Fibroblast of pulmonary artery (primary cell): ENCODE measurements at regions not wholly inside any gene's neighbourhood (a gene's known extent, or its start where the extent isn't known, plus 50 kb on each side); places are given as distances from the start of the nearest gene placed in this dataset.

ENCODE experiments used
- DNase-seq: peaks from one replicate; pipeline ENCODE4 v3.0.0-alpha.2; 2010; ENCODE audit warnings: low read depth
- H3K4me3 ChIP-seq: replicated peaks from 2 replicates; pipeline ENCODE4 v1.5.1; 2011; ENCODE audit warnings: low read depth, mild to moderate bottlenecking, control low read depth, low read length, moderate library complexity
- CTCF ChIP-seq: IDR thresholded peaks from 2 replicates; pipeline ENCODE4 v1.5.1; 2011; ENCODE audit warnings: mild to moderate bottlenecking, control low read depth, low read length, inconsistent platforms; ENCODE audit errors: missing control alignments

- H3K4me3 ChIP-seq = no peak overlapping the region
- no peak for DNase-seq
- TF ChIP-seq CTCF = no peak
Measured at GRCh38 chr9:10674586-10674985, 61.8 kb upstream of the PTPRD start.

GRCh38 chr9:10678010-10678409 lies 65.2 kb upstream of the PTPRD start:
- TF ChIP-seq CTCF = no peak
- no peak overlapping the region for H3K4me3 ChIP-seq
- DNase-seq = no peak

- DNase-seq = peak; percentile 49
- no peak for TF ChIP-seq CTCF
- no peak overlapping the region for H3K4me3 ChIP-seq
Measured at GRCh38 chr9:10678790-10679189, 66.0 kb upstream of the PTPRD start.

- no peak for TF ChIP-seq CTCF
- DNase-seq = no peak
- H3K4me3 ChIP-seq = no peak overlapping the region
Measured at GRCh38 chr9:10686943-10687342, 74.1 kb upstream of the PTPRD start.

- H3K4me3 ChIP-seq = no peak overlapping the region
- no peak for DNase-seq
- TF ChIP-seq CTCF = no peak
Measured at GRCh38 chr9:10690546-10690945, 77.7 kb upstream of the PTPRD start.

GRCh38 chr9:10697044-10697443 lies 84.2 kb upstream of the PTPRD start:
- no peak for DNase-seq
- TF ChIP-seq CTCF = no peak
- H3K4me3 ChIP-seq = no peak overlapping the region

- H3K4me3 ChIP-seq = no peak overlapping the region
- TF ChIP-seq CTCF = no peak
- no peak for DNase-seq
Measured at GRCh38 chr9:10700291-10700690, 87.5 kb upstream of the PTPRD start.
